ENCODE measurements at regions not wholly inside any gene's neighbourhood (a gene's known extent, or its start where the extent isn't known, plus 50 kb on each side); places are given as distances from the start of the nearest gene placed in this dataset.

GRCh38 chr20:60641879-60642447 lies 610.1 kb upstream of the CDH4 start:
- TF ChIP-seq, protein P1, sequence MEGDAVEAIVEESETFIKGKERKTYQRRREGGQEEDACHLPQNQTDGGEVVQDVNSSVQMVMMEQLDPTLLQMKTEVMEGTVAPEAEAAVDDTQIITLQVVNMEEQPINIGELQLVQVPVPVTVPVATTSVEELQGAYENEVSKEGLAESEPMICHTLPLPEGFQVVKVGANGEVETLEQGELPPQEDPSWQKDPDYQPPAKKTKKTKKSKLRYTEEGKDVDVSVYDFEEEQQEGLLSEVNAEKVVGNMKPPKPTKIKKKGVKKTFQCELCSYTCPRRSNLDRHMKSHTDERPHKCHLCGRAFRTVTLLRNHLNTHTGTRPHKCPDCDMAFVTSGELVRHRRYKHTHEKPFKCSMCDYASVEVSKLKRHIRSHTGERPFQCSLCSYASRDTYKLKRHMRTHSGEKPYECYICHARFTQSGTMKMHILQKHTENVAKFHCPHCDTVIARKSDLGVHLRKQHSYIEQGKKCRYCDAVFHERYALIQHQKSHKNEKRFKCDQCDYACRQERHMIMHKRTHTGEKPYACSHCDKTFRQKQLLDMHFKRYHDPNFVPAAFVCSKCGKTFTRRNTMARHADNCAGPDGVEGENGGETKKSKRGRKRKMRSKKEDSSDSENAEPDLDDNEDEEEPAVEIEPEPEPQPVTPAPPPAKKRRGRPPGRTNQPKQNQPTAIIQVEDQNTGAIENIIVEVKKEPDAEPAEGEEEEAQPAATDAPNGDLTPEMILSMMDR (IDR thresholded peaks at IDR 0.05): no peak
- no peaks in the 10 kb centered on the region for H3K4me1 ChIP-seq (ENCODE audit: control insufficient read depth in 1 of 2, insufficient read depth in 1 of 2, low read depth in 1 of 2, low read length in 1 of 2)
- no peak overlapping the region for H3K4me3 ChIP-seq (ENCODE audit: low read depth in 1 of 2, low read length in 1 of 2)
- H3K36me3 ChIP-seq: no peaks in the 10 kb centered on the region
- H3K27me3 ChIP-seq: peaks cover 24% of the 10 kb centered on the region
- no peaks in the 10 kb centered on the region for H3K9me3 ChIP-seq
- no peak overlapping the region for H3K27ac ChIP-seq

- Histone ChIP-seq H3K4me3 (ENCODE audit: low read depth in 1 of 2, low read length in 1 of 2) (no peak overlapping the region), H3K4me1 (ENCODE audit: control insufficient read depth in 1 of 2, insufficient read depth in 1 of 2, low read depth in 1 of 2, low read length in 1 of 2) (no peaks in the 10 kb centered on the region), H3K27me3 (peaks cover 24% of the 10 kb centered on the region), H3K36me3 (no peaks in the 10 kb centered on the region), H3K27ac (no peak overlapping the region), H3K9me3 (no peaks in the 10 kb centered on the region)
- TF ChIP-seq, protein P1 (IDR thresholded peaks at IDR 0.05): no peak
Observed at GRCh38 chr20:60642541-60642940, 609.5 kb upstream of the CDH4 start.

DNA sequence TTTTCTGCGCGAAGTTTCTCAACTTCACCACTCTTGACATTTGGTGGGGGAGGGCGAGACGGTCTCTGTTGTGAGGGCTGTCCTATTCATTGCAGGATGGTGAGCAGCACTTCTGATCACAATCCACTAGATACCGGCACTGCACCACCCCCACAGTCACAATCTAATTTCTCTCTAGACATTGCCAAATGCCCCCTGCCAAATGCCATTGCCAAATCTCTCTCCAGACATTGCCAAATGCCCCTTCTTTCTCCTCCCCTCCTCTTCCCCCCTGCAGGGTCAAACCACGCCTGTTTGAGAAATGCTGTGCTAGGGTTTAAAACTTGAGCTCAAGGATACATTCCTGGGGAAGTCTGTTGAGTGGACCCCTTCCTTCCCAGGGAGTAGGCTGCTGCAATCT lies 603.5 kb upstream of the CDH4 start:
- H3K36me3 ChIP-seq: no peaks in the 10 kb centered on the region
- peaks cover 0 to 33% of the 10 kb centered on the region in 2 experiments for H3K4me1 ChIP-seq (ENCODE audit: control insufficient read depth in 1 of 2, insufficient read depth in 1 of 2, low read depth in 1 of 2, low read length in 1 of 2)
- no peak overlapping the region for H3K27ac ChIP-seq
- H3K4me3 ChIP-seq (ENCODE audit: low read depth in 1 of 2, low read length in 1 of 2): no peak overlapping the region
- H3K9me3 ChIP-seq: no peaks in the 10 kb centered on the region
- TF ChIP-seq, protein P1 (IDR thresholded peaks at IDR 0.05): no peak
- H3K27me3 ChIP-seq: peaks cover 24% of the 10 kb centered on the region

DNA sequence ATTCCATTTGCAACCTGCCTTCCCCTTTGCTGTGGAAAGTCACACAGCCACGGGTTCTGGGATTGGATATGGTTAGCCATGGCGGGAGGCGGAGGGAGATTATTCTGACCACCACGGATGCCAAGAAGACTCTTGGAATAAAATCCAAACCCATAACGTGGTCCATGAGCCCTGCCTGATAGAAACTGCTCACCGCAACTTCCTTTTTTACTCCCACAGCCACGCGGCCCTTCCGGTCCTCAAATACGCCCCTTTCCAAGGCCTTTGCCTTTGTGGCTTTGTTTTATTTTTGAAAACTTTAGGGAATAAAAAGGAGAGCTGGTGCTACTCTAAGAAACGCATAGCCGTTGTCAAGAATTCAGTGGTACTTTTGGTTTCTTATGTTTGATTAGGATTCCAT lies 602.5 kb upstream of the CDH4 start:
- TF ChIP-seq, protein P1 (IDR thresholded peaks at IDR 0.05): no peak
- no peak overlapping the region for H3K4me3 ChIP-seq (ENCODE audit: low read depth in 1 of 2, low read length in 1 of 2)
- H3K27me3 ChIP-seq: peaks cover 20% of the 10 kb centered on the region
- no peak overlapping the region for H3K27ac ChIP-seq
- no peaks in the 10 kb centered on the region for H3K36me3 ChIP-seq
- peaks cover 0 to 33% of the 10 kb centered on the region in 2 experiments for H3K4me1 ChIP-seq (ENCODE audit: control insufficient read depth in 1 of 2, insufficient read depth in 1 of 2, low read depth in 1 of 2, low read length in 1 of 2)
- no peaks in the 10 kb centered on the region for H3K9me3 ChIP-seq

GRCh38 chr20:60650087-60650486 lies 602.0 kb upstream of the CDH4 start:
- no peak overlapping the region for H3K4me3 ChIP-seq (ENCODE audit: low read depth in 1 of 2, low read length in 1 of 2)
- peaks cover 14% of the 10 kb centered on the region for H3K27me3 ChIP-seq
- H3K36me3 ChIP-seq: no peaks in the 10 kb centered on the region
- TF ChIP-seq, protein P1 (IDR thresholded peaks at IDR 0.05): no peak
- no peak overlapping the region for H3K27ac ChIP-seq
- H3K9me3 ChIP-seq: no peaks in the 10 kb centered on the region
- H3K4me1 ChIP-seq (ENCODE audit: control insufficient read depth in 1 of 2, insufficient read depth in 1 of 2, low read depth in 1 of 2, low read length in 1 of 2): peaks cover 0 to 33% of the 10 kb centered on the region in 2 experiments
